GM12892 (cell line): ENCODE measurements at regions not wholly inside any gene's neighbourhood (a gene's known extent, or its start where the extent isn't known, plus 50 kb on each side); places are given as distances from the start of the nearest gene placed in this dataset.

ENCODE experiments used
- POLR2A ChIP-seq: IDR thresholded peaks from 2 replicates; pipeline ENCODE4 v1.6.1; 2011; ENCODE audit warnings: low read depth, low read length, control low read depth
- POLR2AphosphoS5 ChIP-seq: IDR thresholded peaks from 2 replicates; pipeline ENCODE4 v1.6.1; 2011; ENCODE audit warnings: low read depth, low read length, control low read depth

DNA sequence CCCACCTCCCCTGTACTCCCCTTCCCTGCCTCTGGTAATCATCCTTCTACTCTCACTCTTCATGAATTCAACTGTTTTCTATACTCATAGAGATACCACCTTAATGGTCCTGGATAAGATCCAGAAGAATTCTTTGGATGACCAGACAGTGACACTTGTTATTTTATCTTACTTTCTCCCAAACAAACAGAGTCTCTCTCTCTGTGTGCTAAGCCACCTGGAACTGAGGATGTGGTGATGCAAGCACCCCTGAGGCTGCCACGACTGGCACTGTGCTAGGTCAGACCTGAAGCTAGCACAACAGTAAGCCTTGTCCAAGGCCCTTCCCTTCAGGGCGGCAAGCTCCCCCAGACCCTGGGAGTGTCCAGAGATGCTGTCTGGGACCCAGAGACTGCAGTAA, 250.2 kb downstream of the C12orf50 start:
- TF ChIP-seq POLR2AphosphoS5 (no peak), POLR2A (no peak)
